Activated CD8-positive, alpha-beta memory T cell treated with anti-CD3 and anti-CD28 coated beads, Interleukin-2, amount 10 ng/mL, durations not matched to agents 7 days and 5 days (primary cell): ENCODE measurements at regions not wholly inside any gene's neighbourhood (a gene's known extent, or its start where the extent isn't known, plus 50 kb on each side); places are given as distances from the start of the nearest gene placed in this dataset.

Source experiments
- ATAC-seq: fragments of 150-1000 bp; cut with Tn5 transposase; one replicate; pipeline ENCODE4 v1.10.0; 2021; ENCODE audit warnings: moderate library complexity
- CTCF ChIA-PET: fragments of 350-600 bp; sonication (Branson Sonifier 250); formaldehyde crosslinking; loops from one replicate; lab custom pipeline; 2021; ENCODE audit warnings: antibody characterized with exemption; lab: Charles Lee
- DNase-seq: peaks from one replicate; pipeline ENCODE4 v3.0.0-alpha.2; 2020
- H3K27ac Mint-ChIP-seq: one replicate; pipeline ENCODE4 v1.8.0; 2021; ENCODE audit warnings: mild to moderate bottlenecking, mixed read lengths
- H3K27me3 Mint-ChIP-seq: one replicate; pipeline ENCODE4 v1.8.0; 2021; ENCODE audit warnings: mixed read lengths
- H3K36me3 Mint-ChIP-seq: one replicate; pipeline ENCODE4 v1.8.0; 2021; ENCODE audit warnings: mild to moderate bottlenecking, mixed read lengths
- H3K4me1 Mint-ChIP-seq: one replicate; pipeline ENCODE4 v1.8.0; 2021; ENCODE audit warnings: mixed read lengths
- H3K4me3 Mint-ChIP-seq: one replicate; pipeline ENCODE4 v1.8.0; 2021; ENCODE audit warnings: mild to moderate bottlenecking, moderate library complexity, mixed read lengths
- H3K9me3 Mint-ChIP-seq: one replicate; pipeline ENCODE4 v1.8.0; 2022; ENCODE audit warnings: low read depth, mixed read lengths

GRCh38 chr4:153034681-153035080, 98.6 kb downstream of the FHDC1 start:
- CTCF ChIA-PET, result no interaction called here

GRCh38 chr4:153036931-153037482, 100.9 kb downstream of the FHDC1 start:
- Mint-ChIP-seq H3K4me1 (no peaks in the 10 kb centered on the region), H3K4me3 (no peak overlapping the region), H3K27ac (no peak overlapping the region), H3K27me3 (peaks cover 39% of the 10 kb centered on the region), H3K9me3 (no peaks in the 10 kb centered on the region), H3K36me3 (no peaks in the 10 kb centered on the region)
- ATAC-seq, result no peak
- CTCF ChIA-PET, result no interaction called here
- no peak for DNase-seq

More at GRCh38 chr4:153034681-153035080, 98.6 kb downstream of the FHDC1 start:
- Mint-ChIP-seq H3K4me3 (no peak overlapping the region), H3K36me3 (peaks cover 2% of the 10 kb centered on the region), H3K4me1 (no peaks in the 10 kb centered on the region), H3K9me3 (peaks cover 3% of the 10 kb centered on the region), H3K27ac (no peak overlapping the region), H3K27me3 (peaks cover 40% of the 10 kb centered on the region)
- no peak for DNase-seq
- ATAC-seq, result no peak

GRCh38 chr4:153038623-153039311, 102.6 kb downstream of the FHDC1 start:
- CTCF ChIA-PET, result no interaction called here
- H3K9me3 Mint-ChIP-seq, result no peaks in the 10 kb centered on the region
- no peak overlapping the region for H3K4me3 Mint-ChIP-seq
- H3K27ac Mint-ChIP-seq, result no peak overlapping the region
- H3K27me3 Mint-ChIP-seq, result peaks cover 42% of the 10 kb centered on the region
- H3K36me3 Mint-ChIP-seq, result no peaks in the 10 kb centered on the region
- no peaks in the 10 kb centered on the region for H3K4me1 Mint-ChIP-seq
- ATAC-seq (no peak), DNase-seq (no peak)

- ATAC-seq (no peak), DNase-seq (no peak)
- CTCF ChIA-PET, result no interaction called here
- Mint-ChIP-seq H3K27me3 (peaks cover 40% of the 10 kb centered on the region), H3K4me3 (no peak overlapping the region), H3K4me1 (no peaks in the 10 kb centered on the region), H3K36me3 (no peaks in the 10 kb centered on the region), H3K9me3 (no peaks in the 10 kb centered on the region), H3K27ac (no peak overlapping the region)
Observed at GRCh38 chr4:153039542-153040185, 103.5 kb downstream of the FHDC1 start.

- no peaks in the 10 kb centered on the region for H3K9me3 Mint-ChIP-seq
- H3K36me3 Mint-ChIP-seq, result no peaks in the 10 kb centered on the region
- H3K27ac Mint-ChIP-seq, result no peak overlapping the region
- no peaks in the 10 kb centered on the region for H3K4me1 Mint-ChIP-seq
- CTCF ChIA-PET, result no interaction called here
- ATAC-seq (no peak), DNase-seq (no peak)
- no peak overlapping the region for H3K4me3 Mint-ChIP-seq
- peaks cover 36% of the 10 kb centered on the region for H3K27me3 Mint-ChIP-seq
Observed at GRCh38 chr4:153040677-153041076, 104.6 kb downstream of the FHDC1 start.

- Mint-ChIP-seq H3K9me3 (no peaks in the 10 kb centered on the region), H3K27ac (no peak overlapping the region), H3K27me3 (peaks cover 25% of the 10 kb centered on the region), H3K4me1 (no peaks in the 10 kb centered on the region), H3K36me3 (no peaks in the 10 kb centered on the region), H3K4me3 (no peak overlapping the region)
- ATAC-seq, result no peak
- no peak for DNase-seq
- CTCF ChIA-PET, result no interaction called here
Observed at GRCh38 chr4:153044036-153044435, 107.9 kb downstream of the FHDC1 start.

GRCh38 chr4:153045111-153045982, 109.2 kb downstream of the FHDC1 start:
- Mint-ChIP-seq H3K27me3 (peaks cover 22% of the 10 kb centered on the region), H3K9me3 (no peaks in the 10 kb centered on the region), H3K4me3 (no peak overlapping the region), H3K27ac (no peak overlapping the region), H3K4me1 (no peaks in the 10 kb centered on the region), H3K36me3 (no peaks in the 10 kb centered on the region)
- CTCF ChIA-PET, result no interaction called here
- DNase-seq (no peak), ATAC-seq (no peak)

GRCh38 chr4:153058671-153059060, 122.5 kb downstream of the FHDC1 start:
- H3K27me3 Mint-ChIP-seq, result peaks cover 46% of the 10 kb centered on the region
- no peaks in the 10 kb centered on the region for H3K9me3 Mint-ChIP-seq
- ATAC-seq (no peak), DNase-seq (no peak)
- no peaks in the 10 kb centered on the region for H3K36me3 Mint-ChIP-seq
- no peak overlapping the region for H3K27ac Mint-ChIP-seq
- H3K4me3 Mint-ChIP-seq, result no peak overlapping the region
- no peaks in the 10 kb centered on the region for H3K4me1 Mint-ChIP-seq
- CTCF ChIA-PET, result no interaction called here

GRCh38 chr4:153060196-153060595, 124.1 kb downstream of the FHDC1 start:
- H3K27ac Mint-ChIP-seq, result no peak overlapping the region
- ATAC-seq (no peak), DNase-seq (no peak)
- CTCF ChIA-PET, result no interaction called here
- H3K4me3 Mint-ChIP-seq, result no peak overlapping the region
- H3K36me3 Mint-ChIP-seq, result no peaks in the 10 kb centered on the region
- H3K4me1 Mint-ChIP-seq, result no peaks in the 10 kb centered on the region
- H3K27me3 Mint-ChIP-seq, result peaks cover 37% of the 10 kb centered on the region
- no peaks in the 10 kb centered on the region for H3K9me3 Mint-ChIP-seq

- Mint-ChIP-seq H3K9me3 (no peaks in the 10 kb centered on the region), H3K36me3 (no peaks in the 10 kb centered on the region), H3K27ac (no peak overlapping the region), H3K4me1 (no peaks in the 10 kb centered on the region), H3K27me3 (peaks cover 30% of the 10 kb centered on the region), H3K4me3 (no peak overlapping the region)
- CTCF ChIA-PET, result no interaction called here
- no peak for DNase-seq
- no peak for ATAC-seq
Observed at GRCh38 chr4:153061971-153062370, 125.8 kb downstream of the FHDC1 start.

GRCh38 chr4:153062652-153063168, 126.6 kb downstream of the FHDC1 start:
- H3K36me3 Mint-ChIP-seq, result no peaks in the 10 kb centered on the region
- no peak overlapping the region for H3K4me3 Mint-ChIP-seq
- DNase-seq (no peak), ATAC-seq (no peak)
- no peaks in the 10 kb centered on the region for H3K9me3 Mint-ChIP-seq
- no peak overlapping the region for H3K27ac Mint-ChIP-seq
- CTCF ChIA-PET, result no interaction called here
- H3K27me3 Mint-ChIP-seq, result peaks cover 24% of the 10 kb centered on the region
- no peaks in the 10 kb centered on the region for H3K4me1 Mint-ChIP-seq

- CTCF ChIA-PET, result no interaction called here
- Mint-ChIP-seq H3K27ac (no peak overlapping the region), H3K9me3 (no peaks in the 10 kb centered on the region), H3K27me3 (peaks cover 16% of the 10 kb centered on the region), H3K36me3 (no peaks in the 10 kb centered on the region), H3K4me3 (no peak overlapping the region), H3K4me1 (no peaks in the 10 kb centered on the region)
- DNase-seq (no peak), ATAC-seq (no peak)
Observed at GRCh38 chr4:153063490-153063889, 127.4 kb downstream of the FHDC1 start.

GRCh38 chr4:153064571-153064970, 128.4 kb downstream of the FHDC1 start:
- H3K4me3 Mint-ChIP-seq, result no peak overlapping the region
- CTCF ChIA-PET, result no interaction called here
- H3K4me1 Mint-ChIP-seq, result no peaks in the 10 kb centered on the region
- no peaks in the 10 kb centered on the region for H3K36me3 Mint-ChIP-seq
- H3K27ac Mint-ChIP-seq, result no peak overlapping the region
- ATAC-seq (no peak), DNase-seq (no peak)
- H3K9me3 Mint-ChIP-seq, result no peaks in the 10 kb centered on the region
- H3K27me3 Mint-ChIP-seq, result peaks cover 13% of the 10 kb centered on the region
